HG03575 (cell line): ENCODE measurements at regions not wholly inside any gene's neighbourhood (a gene's known extent, or its start where the extent isn't known, plus 50 kb on each side); places are given as distances from the start of the nearest gene placed in this dataset.

ENCODE experiments used
- ATAC-seq: cut with Tn5 transposase; IDR thresholded peaks from one replicate; pipeline ENCODE4 v1.9.1; 2021; ENCODE audit not compliant: unreplicated experiment, insufficient number of reproducible peaks, low FRiP score; ENCODE audit errors: extremely low read depth

- ATAC-seq, result no peak
Measured at GRCh38 chr2:236400594-236401360, 136.6 kb upstream of the ASB18 start.

- ATAC-seq, result no peak
Measured at GRCh38 chr2:236402033-236402790, 138.0 kb upstream of the ASB18 start.

GRCh38 chr2:236403125-236403524 is 138.9 kb upstream of the ASB18 start:
- ATAC-seq, result no peak

- no peak for ATAC-seq
Measured at GRCh38 chr2:236403811-236404210, 139.6 kb upstream of the ASB18 start.

GRCh38 chr2:236404346-236404745 is 140.1 kb upstream of the ASB18 start:
- no peak for ATAC-seq

GRCh38 chr2:236405357-236405756 is 141.2 kb upstream of the ASB18 start:
- ATAC-seq, result no peak

- no peak for ATAC-seq
Measured at GRCh38 chr2:236408090-236408489, 143.9 kb upstream of the ASB18 start.

- no peak for ATAC-seq
Measured at GRCh38 chr2:236408786-236409185, 144.6 kb upstream of the ASB18 start.

- ATAC-seq, result no peak
Measured at GRCh38 chr2:236415684-236416444, 151.7 kb upstream of the ASB18 start.

GRCh38 chr2:236417150-236417549 is 152.5 kb upstream of the ACKR3 start:
- no peak for ATAC-seq

- ATAC-seq, result no peak
Measured at GRCh38 chr2:236430584-236430983, 139.0 kb upstream of the ACKR3 start.

GRCh38 chr2:236434593-236434992 is 135.0 kb upstream of the ACKR3 start:
- ATAC-seq, result no peak

- ATAC-seq, result no peak
Measured at GRCh38 chr2:236440110-236440881, 129.3 kb upstream of the ACKR3 start.

- no peak for ATAC-seq
Measured at GRCh38 chr2:236444187-236444586, 125.4 kb upstream of the ACKR3 start.

GRCh38 chr2:236445678-236446077 is 123.9 kb upstream of the ACKR3 start:
- no peak for ATAC-seq

- ATAC-seq, result no peak
Measured at GRCh38 chr2:236446521-236446920, 123.1 kb upstream of the ACKR3 start.

- ATAC-seq, result no peak
Measured at GRCh38 chr2:236449167-236449761, 120.4 kb upstream of the ACKR3 start.

- no peak for ATAC-seq
Measured at GRCh38 chr2:236452238-236452637, 117.4 kb upstream of the ACKR3 start.

- no peak for ATAC-seq
Measured at GRCh38 chr2:236454076-236454475, 115.5 kb upstream of the ACKR3 start.
